HG03432 (cell line): ENCODE measurements at regions not wholly inside any gene's neighbourhood (a gene's known extent, or its start where the extent isn't known, plus 50 kb on each side); places are given as distances from the start of the nearest gene placed in this dataset.

Experiments used
- ATAC-seq: cut with Tn5 transposase; IDR thresholded peaks from one replicate; pipeline ENCODE4 v1.9.1; 2021; ENCODE audit warnings: mild to moderate bottlenecking, moderate library complexity; ENCODE audit not compliant: unreplicated experiment

DNA sequence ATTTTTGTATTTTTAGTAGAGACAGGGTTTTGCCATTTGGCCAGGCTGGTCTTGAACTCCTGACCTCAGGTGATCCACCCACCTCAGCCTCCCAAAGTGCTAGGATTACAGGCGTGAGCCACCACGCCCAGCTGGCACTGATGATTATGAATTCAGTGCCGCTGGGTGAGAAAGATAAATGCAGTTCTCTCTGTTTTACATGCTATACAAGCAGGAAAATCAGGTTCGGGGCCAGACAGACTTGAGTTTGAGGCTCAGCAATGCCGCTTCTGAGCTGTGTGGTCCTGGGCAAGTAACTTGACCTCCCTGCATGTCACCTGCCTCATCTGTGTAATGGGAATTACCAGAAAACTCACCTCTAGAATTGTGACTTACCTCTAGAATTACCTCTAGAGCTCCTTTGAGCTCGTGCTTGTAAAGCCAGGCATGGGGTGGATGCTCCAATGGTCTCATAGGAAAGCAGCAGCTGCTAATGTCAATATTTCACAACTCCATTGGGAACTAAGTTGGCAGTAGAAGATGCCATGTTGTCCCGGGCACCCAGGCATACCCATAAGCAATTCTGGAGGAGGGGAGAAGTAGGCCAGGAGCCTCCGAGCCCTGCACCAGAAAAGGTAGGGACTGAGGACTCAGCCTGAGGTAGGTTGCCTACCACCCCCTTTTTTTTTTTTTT lies 119.8 kb upstream of the SLC25A33 start:
- ATAC-seq, result no peak

DNA sequence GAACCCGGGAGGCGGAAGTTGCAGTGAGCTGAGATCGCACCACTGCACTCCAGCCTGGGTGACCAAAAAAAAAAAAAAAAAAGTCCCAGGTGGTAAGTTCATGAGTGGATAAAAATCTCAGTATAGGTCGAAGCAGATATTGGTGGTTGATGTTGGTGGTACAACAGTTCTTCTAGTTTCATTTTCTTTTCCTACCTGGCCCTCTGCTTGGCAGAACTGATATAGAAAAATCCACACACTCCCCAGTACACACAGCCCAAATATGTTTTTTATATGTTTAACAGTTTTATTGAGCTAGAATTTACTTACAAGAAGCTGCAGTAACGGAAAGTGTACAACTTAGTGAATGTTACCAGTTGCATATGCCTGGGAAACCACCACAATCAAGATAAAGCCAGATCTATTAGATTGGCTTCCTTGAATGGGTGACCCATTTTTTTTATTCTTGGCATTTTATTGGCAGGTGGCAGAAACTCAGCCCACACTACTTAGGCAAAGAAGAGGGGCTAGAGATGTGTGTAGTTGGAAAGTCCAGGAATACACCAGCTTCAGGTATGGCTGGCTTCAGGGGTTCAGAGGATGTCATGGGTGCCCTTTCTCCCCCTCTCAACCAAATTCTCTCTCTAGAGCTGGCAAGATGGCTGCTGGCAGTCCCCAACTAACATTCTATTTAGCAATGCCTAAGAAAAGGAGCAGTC lies 118.3 kb upstream of the SLC25A33 start:
- ATAC-seq, result no peak

DNA sequence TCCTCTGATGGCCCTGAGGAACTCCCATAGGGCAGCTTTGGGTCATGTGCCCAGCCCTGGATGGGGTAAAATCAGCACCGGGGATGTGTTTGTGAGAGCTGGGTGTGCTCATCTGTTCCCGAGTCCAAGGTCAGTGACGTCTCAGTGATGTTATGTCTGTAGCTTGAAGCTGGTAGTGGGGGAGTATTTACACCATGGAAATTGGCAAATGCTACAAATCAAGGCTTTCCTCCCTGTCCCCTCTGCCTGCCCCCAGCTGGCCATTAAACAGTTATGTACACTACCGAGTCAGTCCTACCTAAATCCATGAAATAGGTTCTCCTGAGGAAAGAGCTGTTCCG lies 117.8 kb upstream of the SLC25A33 start:
- no peak for ATAC-seq

DNA sequence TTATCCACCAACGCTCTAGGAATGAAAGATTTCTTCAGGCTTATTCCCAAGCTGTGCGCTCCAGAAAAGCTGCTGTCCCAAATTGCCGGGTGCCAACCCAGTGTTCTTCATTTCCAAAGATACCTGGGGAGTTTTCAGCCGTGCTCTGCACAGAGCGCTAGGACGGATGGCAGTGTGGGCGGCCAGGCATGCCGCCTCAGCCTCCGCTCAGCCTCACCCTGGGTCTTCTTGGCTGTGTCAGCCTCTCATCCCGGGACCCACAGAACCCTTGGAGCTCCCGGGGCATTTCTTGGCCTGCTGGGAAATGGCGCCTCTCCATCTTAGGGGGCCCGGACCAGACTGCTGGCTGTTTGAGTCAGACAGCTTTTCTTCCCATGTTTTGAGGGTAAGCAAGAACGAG lies 116.9 kb upstream of the SLC25A33 start:
- ATAC-seq, result no peak

DNA sequence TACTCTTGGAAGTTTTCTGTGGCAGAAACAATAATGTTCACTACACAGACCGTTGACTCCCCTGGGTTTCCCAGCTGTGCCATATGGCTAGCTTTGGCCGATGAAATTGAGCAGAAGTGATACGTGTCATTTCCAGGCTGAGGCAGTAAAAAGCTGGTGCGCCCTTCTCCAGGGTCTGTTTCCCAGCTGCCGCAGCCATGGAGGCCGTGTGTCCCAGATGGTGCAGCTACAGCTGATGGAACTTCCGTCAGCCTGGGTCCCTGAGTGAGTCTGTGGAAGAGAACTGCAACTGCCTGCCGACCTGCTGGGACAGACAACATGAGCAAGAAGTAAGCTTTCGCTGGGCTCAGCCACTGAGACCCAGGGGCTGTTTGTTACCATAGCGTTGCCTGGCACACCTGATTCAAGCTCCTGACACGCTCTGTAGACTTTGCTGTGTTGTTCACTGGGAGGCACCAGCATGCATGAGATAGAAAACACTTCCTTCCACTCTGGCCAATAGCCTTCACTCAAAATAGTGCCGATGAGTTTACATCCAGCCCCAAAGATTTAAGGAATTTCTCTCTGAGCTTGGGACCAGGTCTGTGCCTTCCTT lies 116.3 kb upstream of the SLC25A33 start:
- ATAC-seq, result no peak

DNA sequence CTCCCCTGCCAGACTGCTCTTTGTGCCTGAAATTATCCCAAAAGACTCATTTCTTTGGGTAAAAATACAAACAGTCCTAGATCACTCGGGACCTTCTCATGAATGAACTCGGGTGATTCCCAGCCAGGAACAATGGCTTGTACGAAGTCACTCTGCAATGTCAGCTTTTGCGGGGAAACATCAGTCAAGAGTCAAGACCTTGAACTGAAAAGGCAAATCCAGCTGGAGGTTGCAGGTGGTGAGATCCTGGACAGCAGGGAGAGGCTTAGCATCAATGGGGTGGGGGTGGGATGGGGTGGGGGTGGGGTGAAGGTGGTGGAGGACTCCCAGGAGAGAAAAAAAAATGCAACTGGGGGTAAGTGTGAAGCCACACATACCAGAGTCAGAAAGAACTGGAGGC lies 115.0 kb upstream of the SLC25A33 start:
- ATAC-seq, result no peak

DNA sequence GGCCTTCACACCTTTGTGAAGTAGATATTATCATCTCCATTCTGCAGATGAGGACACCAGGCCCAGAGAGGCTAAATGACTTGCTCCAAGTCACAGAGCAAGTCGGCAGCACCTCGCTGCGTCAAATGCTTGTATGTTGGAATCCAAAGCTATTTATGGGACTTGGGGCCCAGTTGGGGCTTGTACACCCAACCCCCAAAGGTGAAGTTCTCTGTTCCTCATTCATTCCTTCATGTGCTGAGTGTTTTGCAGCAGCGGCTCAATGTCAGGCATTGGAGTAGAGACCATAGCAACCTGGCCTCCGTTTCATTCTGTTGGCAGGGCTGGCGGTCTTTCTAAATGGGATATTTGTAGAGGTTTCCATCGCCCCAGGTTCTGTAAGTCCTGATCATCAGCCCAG lies 113.4 kb upstream of the SLC25A33 start:
- ATAC-seq, result peak; percentile 18

DNA sequence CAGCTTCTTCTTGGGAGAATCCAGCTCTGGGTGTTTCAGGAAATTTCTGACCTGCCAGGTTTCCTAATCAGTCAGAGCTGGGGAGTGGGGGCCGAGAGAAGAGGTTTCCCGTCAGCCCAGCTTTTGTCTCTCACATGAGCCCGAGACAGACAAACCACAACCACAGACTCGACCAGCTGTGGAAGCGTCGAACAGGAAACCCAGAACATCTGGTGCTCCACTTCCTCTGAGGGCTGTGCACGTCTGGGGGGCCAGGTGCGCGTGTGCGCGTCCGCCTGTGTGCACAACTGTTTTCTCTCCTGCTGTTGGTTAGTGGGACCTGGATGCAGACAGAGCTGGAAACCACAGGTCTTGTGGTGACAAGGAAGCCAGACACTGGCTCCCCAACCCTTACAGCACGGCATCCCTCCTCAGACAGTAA lies 113.0 kb upstream of the SLC25A33 start:
- ATAC-seq, result peak; percentile 67

DNA sequence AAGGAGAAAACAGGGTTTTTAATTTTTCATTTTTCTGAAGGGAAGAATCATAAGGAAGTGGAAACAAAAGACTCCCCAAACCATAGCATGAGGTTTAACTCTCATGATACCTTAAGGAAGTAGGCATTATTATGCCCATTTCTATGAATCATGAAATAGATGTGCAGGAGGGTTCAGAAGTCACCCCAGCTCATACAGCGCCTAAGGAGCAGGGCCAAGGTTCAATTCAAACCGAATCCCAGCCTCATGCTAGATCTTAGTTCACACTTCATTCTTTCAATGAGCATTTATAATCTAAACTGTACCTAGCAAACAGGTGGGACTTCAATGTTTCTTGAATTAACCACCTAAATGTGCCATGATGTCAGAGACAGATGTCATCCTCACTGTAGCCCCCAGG lies 111.9 kb upstream of the SLC25A33 start:
- no peak for ATAC-seq

DNA sequence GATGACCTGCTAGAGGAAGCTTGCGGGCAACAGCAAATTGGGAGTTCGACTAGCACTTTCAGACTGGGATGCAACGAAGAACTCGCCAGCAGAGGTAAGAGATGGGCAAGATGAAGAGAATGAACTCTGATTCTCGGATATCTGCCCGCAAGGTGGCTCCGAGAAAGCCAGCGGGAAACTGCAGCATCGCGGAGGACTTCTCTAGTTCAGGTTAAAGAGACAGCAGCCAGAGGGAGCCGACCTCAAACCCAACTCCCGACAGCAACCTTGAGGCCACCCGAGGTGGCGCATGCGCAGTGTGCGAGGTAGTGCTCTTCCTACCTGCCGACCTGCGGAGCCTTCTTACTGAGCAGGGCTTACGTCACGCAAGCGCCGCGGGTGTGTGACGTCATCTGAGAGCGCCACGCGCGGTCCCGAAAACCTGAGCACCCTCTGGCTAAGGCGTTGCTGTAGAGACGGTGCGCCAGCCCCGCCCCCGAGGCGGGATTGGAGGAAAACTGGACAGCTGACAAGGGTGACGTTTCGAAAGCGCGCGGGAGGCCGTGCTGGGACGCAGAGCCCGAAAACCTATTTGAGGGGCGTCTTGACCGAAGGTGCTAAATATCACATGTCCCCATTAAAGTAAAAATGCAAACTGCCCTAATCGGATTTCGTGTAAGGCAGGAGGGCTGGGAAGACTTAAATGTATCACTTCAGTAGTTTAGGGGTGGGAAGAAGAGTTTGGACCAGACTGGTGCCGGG lies 110.5 kb upstream of the SLC25A33 start:
- ATAC-seq, result peak; percentile 77

DNA sequence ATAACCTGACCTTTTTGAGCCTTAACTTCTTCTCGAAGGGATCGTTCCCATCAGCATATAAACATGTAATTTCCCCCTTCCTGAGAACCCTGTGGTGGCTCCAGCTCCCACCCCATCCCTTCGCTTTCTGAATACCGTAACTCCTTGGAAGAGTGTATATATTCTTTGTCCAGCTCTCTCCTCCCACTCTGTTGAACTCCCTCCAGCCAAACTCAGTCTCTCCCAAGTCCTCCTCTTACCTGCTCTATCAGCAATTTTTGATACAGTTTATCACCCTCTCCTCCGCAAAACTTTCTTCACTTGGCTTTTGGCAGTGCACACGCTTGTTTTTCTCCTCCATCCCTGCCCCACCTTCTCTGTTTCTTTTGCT lies 109.9 kb upstream of the SLC25A33 start:
- ATAC-seq, result no peak

DNA sequence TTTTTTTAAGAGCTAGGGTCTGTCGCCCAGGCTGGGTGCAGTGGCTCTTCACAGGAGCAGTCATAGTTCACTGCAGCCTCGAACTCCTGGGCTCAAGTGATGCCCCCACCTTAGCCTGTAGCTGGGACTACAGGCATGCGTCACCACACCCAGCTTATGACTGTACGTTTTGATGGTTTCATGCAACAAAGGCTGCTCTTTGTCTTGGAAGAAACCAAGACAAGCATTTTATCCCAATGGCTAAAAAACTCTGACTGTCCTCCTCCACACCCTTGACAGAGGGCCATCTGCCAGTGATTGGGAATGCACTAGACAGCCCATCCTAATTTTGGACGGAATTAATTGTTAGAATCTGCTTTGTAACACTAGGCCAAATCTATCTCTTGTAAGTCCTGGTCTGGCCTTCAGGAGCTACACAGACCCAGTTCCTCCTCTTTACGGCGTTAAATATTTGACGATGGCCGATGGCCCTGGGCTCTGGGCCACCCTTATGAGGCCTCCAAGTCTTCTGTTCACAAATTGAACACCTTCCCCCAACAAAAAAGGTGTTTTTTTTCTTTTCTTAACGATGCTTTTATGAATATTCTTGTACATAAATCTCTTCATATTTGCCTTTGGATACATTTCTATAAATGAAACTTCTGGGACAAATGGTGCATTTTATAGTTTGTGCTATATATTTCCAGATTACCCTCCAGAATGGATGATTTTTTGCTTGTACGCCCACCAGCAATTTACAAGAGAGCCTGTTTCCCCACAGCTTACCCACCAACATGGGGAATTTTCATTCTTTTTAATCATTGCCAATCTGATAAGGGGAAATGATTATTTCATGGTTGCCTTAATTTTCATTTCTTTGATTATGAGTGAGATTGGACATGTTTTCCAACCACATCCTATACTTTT lies 104.8 kb upstream of the SLC25A33 start:
- ATAC-seq, result no peak

DNA sequence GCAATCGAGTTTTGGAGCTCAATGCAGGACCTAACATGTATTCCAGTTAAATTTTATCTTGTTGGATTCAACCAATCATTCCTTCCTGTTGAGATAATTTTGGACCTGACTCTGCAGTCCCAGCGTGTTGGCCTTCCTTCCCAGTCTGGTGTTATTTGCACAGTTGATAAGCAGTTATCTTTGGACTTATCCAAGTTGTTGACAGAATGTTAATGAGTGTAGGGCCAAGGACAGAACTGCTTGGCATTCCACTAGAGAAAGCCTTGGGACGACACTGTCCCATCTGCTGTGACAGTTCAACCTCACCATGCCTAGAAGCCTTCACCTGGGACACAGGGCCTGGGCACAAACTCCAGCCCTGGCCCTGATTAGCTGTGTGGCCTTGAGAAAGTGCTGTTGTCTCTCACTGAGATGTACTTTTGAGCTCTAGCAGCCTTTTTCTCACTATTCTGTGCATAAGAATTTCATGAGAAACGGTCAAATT lies 104.1 kb upstream of the SLC25A33 start:
- no peak for ATAC-seq

DNA sequence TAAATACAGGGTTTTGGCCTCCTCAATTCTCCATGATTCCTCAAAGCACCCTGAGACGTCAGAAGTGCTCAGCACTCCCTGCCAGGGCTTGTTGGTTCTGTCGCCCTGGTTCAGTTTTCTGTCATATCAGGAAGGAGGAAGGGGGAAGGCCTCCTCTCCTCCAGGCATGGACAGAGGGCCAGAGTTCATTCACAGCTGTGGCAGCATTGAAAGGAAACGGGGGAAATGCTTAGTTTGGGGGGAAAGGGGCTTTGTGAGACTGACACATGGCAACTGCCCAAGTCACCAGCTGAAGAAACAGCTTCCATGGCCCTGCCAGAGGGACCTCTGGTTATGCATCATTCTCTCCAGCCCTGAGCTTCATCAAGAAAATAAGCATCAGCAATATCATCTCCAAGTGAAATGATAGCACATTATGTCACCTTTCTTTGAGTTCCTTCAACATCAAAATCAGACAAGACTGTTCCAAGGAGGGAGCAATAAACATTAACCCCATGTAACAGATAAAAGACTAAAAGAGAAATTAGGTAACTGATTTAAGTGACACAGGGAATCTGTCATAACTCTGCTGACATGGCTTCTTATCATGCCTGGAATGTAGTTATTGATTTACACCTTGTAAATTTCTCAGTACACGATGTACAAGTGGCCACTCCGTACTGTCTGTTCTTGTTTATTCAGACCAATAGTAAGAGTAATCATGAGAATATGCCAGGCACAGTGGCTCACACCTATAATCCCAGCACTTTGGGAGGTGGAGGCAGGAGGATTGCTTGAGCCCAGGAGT lies 103.2 kb upstream of the SLC25A33 start:
- ATAC-seq, result no peak

DNA sequence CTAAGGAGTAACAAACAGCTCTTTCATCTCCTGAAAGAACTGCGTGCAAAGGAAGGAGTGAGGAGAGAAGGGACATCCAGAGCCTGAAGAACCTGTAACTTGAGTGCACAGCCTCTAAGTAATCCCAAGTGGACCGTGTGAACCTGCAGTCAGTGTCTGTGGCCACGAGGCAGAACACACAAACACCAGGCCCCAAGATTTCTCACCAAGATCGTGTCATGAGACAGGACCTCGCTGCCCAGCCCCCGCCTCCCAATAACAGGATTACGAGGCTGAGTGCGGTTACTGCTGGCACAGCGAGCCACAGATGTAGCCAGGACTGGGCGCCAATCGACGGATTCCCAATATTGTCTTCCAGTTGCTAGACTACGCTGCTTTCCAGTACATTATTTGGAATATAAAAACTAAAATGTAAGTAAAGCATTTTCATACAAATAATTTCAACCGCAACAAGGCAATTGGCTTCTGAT lies 101.3 kb upstream of the SLC25A33 start:
- ATAC-seq, result no peak

DNA sequence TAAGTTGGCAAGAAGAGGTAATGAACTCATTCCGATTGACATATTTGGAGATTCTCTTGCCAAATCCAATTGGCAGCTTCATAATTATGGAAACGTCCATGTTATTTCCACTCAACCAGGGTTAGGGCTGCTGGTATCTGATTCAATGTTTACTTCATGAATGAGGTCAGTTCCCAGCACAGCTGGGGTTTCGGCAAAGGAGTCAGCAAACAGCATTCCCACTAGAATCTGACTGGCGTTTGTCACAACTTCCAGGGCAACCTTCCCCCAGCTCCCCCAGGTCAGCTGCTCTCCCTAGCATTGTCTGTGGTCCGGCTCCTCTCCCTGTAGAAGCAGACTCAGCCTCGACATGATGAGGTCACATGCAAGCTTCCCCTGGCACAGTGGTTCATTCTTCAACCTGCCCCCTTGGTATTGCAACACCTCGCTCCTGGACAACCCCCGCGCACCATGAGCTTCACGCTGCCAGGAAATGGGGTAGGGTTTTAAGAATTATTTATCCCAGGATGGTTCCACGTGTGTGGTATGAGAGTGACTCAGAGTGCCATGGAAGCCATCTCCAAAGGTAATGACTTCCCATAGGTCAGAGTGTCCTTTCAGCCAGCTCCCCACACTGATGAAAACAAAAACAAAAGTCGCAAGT lies 100.7 kb upstream of the SLC25A33 start:
- no peak for ATAC-seq

DNA sequence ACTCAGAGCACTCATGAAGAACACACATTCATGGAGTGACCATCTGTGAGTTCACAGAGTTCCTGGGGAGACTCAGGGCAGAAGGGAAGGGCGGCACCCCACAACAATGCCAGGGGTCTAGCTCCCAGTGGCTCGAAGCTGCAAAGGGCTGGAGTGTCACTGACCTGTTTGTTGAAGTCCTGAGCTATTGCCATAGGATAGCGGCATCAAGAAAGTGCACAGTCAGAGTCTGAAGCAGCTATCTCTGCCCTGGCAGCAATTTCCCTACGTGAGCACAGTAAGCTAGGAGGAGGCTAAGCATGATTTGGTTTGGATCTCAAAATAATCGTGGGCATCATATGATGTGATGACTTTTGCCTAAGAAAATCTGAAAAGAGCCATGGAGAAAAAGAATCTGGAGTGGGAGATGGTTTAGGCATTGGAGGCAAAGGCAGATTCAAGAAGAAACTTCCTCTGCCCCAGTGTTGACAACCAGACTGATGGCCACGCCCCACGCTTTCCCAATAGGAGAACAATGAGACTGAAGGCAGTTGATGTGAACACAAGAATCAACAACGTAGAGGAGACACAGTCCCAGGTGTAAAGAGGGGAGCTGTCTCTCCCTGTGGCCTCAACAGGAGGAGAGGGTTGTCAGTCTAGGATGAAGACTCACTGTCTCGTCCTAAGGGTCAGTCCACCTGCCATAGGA lies 100.0 kb upstream of the SLC25A33 start:
- no peak for ATAC-seq

DNA sequence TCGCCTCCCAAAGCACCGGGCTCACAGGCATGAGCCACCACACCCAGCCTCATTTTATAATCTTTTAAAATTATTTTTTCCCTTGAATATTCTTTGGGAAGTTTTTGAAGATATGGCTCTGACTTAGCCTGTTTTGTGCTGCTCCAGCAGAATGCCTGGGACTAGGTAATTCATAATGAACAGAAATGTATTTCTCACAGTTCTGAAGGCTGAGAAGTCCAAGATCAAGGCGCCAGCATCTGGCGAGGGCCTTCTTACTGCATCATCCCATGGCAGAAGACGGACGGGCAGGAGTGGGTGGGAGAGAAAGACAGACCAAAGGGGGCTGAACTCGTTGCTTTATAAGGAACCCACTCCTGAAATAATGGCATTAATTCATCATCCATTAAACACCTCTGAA lies 99.0 kb upstream of the SLC25A33 start:
- ATAC-seq, result no peak

DNA sequence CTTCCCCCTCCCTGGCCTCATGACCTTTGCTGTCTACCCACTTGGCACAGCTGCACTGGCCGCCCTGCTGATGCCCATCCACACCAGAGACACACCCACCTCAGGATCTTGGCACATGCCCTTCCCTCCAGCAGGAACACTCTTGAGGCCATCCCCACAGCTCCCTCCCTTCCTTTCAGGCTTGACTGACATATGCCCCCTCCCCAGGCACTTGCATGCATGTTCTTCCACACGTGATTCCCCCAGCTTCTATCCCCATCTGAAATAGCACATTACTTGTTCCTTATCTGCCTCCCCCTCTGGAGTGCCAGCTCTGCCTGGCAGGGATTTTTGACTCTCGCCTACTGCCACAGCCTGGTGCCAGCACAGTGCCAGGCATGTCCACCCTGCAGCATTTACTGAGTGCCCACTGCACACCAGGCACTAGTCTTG lies 98.5 kb upstream of the SLC25A33 start:
- no peak for ATAC-seq
